GM23338 (cell line): ENCODE measurements at regions not wholly inside any gene's neighbourhood (a gene's known extent, or its start where the extent isn't known, plus 50 kb on each side); places are given as distances from the start of the nearest gene placed in this dataset.

Experiments used
- ATAC-seq: fragments of 200-7000 bp; cut with Tn5 transposase; 3 replicates; pipeline ENCODE4 v1.9.1; 2020
- DNase-seq: peaks from one replicate; pipeline ENCODE4 v3.0.0-alpha.2; 2015; ENCODE audit warnings: low spot score
- H2AFZ ChIP-seq: fragments of 200-600 bp; sonication (generic); 2 replicates; pipeline ENCODE4 v1.8.0; 2016; ENCODE audit warnings: antibody characterized with exemption, mild to moderate bottlenecking, moderate library complexity
- H3F3A ChIP-seq: fragments of 200-600 bp; sonication (generic); replicated peaks from 2 replicates; pipeline ENCODE4 v1.8.0; 2017; ENCODE audit warnings: antibody characterized with exemption, mixed run types, low read depth
- H3K27ac ChIP-seq: fragments of 200-600 bp; sonication (generic); 2 replicates; pipeline ENCODE4 v1.6.1; 2016; ENCODE audit warnings: low read depth
- H3K27me3 ChIP-seq: fragments of 200-600 bp; sonication (generic); 2 replicates; pipeline ENCODE4 v1.8.0; 2016; ENCODE audit warnings: mild to moderate bottlenecking, mixed run types, moderate library complexity; ENCODE audit not compliant: insufficient read depth
- H3K36me3 ChIP-seq: fragments of 200-600 bp; sonication (generic); 2 replicates; pipeline ENCODE4 v1.8.0; 2016; ENCODE audit warnings: mild to moderate bottlenecking; ENCODE audit not compliant: insufficient read depth
- H3K4me1 ChIP-seq: fragments of 200-600 bp; sonication (generic); 2 replicates; pipeline ENCODE4 v1.8.0; 2016; ENCODE audit warnings: mild to moderate bottlenecking, moderate library complexity; ENCODE audit not compliant: insufficient read depth
- H3K4me2 ChIP-seq: fragments of 200-600 bp; sonication (generic); 2 replicates; pipeline ENCODE4 v1.7.1; 2017; ENCODE audit warnings: mixed run types
- H3K4me3 ChIP-seq: fragments of 200-600 bp; sonication (generic); 2 replicates; pipeline ENCODE4 v1.6.1; 2016; ENCODE audit warnings: mixed run types
- H3K79me2 ChIP-seq: fragments of 200-600 bp; sonication (generic); replicated peaks from 2 replicates; pipeline ENCODE4 v1.8.0; 2017; ENCODE audit warnings: mild to moderate bottlenecking; ENCODE audit not compliant: insufficient read depth
- H3K9me2 ChIP-seq: fragments of 200-600 bp; sonication (generic); 2 replicates; pipeline ENCODE4 v1.8.0; 2017; ENCODE audit not compliant: insufficient read depth
- H4K20me1 ChIP-seq: fragments of 200-600 bp; sonication (generic); replicated peaks from 2 replicates; pipeline ENCODE4 v1.8.0; 2017; ENCODE audit warnings: mild to moderate bottlenecking; ENCODE audit not compliant: insufficient read depth
- H3K27ac Mint-ChIP-seq: 2 replicates; pipeline ENCODE4 v1.8.0; 2020; ENCODE audit warnings: inconsistent platforms, mild to moderate bottlenecking, moderate library complexity, mixed read lengths
- H3K27me3 Mint-ChIP-seq: 3 replicates; pipeline ENCODE4 v1.8.0; 2022; ENCODE audit warnings: low read depth, mild to moderate bottlenecking, moderate library complexity, mixed read lengths, inconsistent platforms; ENCODE audit not compliant: insufficient read depth, poor library complexity
- H3K36me3 Mint-ChIP-seq: 3 replicates; pipeline ENCODE4 v1.8.0; 2021; ENCODE audit warnings: low read depth, mild to moderate bottlenecking, inconsistent platforms, moderate library complexity, mixed read lengths
- H3K4me1 Mint-ChIP-seq: 3 replicates; pipeline ENCODE4 v1.8.0; 2020; ENCODE audit warnings: mild to moderate bottlenecking, inconsistent platforms, mixed read lengths
- H3K4me3 Mint-ChIP-seq: 3 replicates; pipeline ENCODE4 v1.8.0; 2021; ENCODE audit warnings: moderate library complexity, mild to moderate bottlenecking, inconsistent platforms, mixed read lengths
- H3K9me3 Mint-ChIP-seq: 3 replicates; pipeline ENCODE4 v1.8.0; 2020; ENCODE audit warnings: moderate library complexity, mild to moderate bottlenecking, inconsistent platforms, mixed read lengths
- CREB1 ChIP-seq: fragments of 250-450 bp; sonication (Bioruptor Pico); IDR thresholded peaks from 2 replicates; pipeline ENCODE4 v1.5.0; 2020; ENCODE audit warnings: low read depth, mild to moderate bottlenecking, moderate library complexity
- EZH2 ChIP-seq: fragments of 200-600 bp; sonication (generic); IDR thresholded peaks from one replicate; pipeline ENCODE4 v1.8.0; 2017; ENCODE audit warnings: antibody characterized with exemption, mild to moderate bottlenecking, low read depth; ENCODE audit not compliant: unreplicated experiment
- POLR2AphosphoS5 ChIP-seq: IDR thresholded peaks from 2 replicates; pipeline ENCODE4 v1.6.1; 2016; ENCODE audit warnings: antibody characterized with exemption, low read depth
- ZNF114 ChIP-seq: fragments of 250-450 bp; sonication (Bioruptor Pico); IDR thresholded peaks from 2 replicates; pipeline ENCODE4 v1.5.0; 2020; ENCODE audit warnings: mild to moderate bottlenecking, moderate library complexity
- TF ChIP-seq, protein P1 (sequence below): fragments of 250-450 bp; sonication (Bioruptor Pico); IDR thresholded peaks from 2 replicates; pipeline ENCODE4 v1.5.0; 2020; ENCODE audit warnings: mild to moderate bottlenecking, moderate library complexity
- TF ChIP-seq, protein P2 (sequence below), 2 experiments: fragments of 200-600 bp in 1 of 2; sonication (generic) in 1 of 2; conservative IDR thresholded peaks; 2 replicates each; pipeline versions ENCODE4 v1.5.1 to v1.6.1; 2016 to 2017; ENCODE audit warnings: antibody characterized with exemption in 2 of 2, low read depth in 2 of 2, mild to moderate bottlenecking in 2 of 2, moderate library complexity in 1 of 2

DNA sequence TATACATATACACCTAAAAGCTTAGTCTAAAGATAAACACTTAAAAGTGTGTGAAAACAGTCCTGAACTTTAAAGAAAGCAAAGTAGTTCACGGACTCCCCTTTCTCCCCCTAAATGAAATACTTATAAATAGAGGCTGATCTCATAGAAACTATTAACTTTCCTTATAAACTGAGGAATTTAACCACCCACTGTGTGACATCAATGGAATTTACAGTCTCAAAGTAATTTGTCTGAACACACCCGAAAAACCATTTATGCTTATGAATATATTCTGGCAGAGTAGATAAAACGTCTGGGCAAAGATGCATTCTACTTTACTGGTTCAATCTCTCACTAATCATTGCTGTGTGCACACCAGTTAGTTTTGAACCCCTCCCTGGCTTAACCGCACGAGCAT is 181.8 kb upstream of the DGKB start:
- Histone ChIP-seq H3K9me2 (no peaks in the 10 kb centered on the region), H4K20me1 (no peaks in the 10 kb centered on the region), H3K36me3 (no peaks in the 10 kb centered on the region), H3K4me2 (no peak overlapping the region), H3K27me3 (no peaks in the 10 kb centered on the region), H3F3A (no peaks in the 10 kb centered on the region), H3K4me1 (no peaks in the 10 kb centered on the region), H2AFZ (no peak overlapping the region), H3K4me3 (no peak overlapping the region), H3K27ac (no peak overlapping the region), H3K79me2 (no peaks in the 10 kb centered on the region)
- H3K9me3 Mint-ChIP-seq: no peaks in the 10 kb centered on the region
- no peak overlapping the region for H3K4me3 Mint-ChIP-seq
- no peak for DNase-seq
- H3K36me3 Mint-ChIP-seq: no peaks in the 10 kb centered on the region
- TF ChIP-seq POLR2AphosphoS5: no peak
- TF ChIP-seq, protein P1, sequence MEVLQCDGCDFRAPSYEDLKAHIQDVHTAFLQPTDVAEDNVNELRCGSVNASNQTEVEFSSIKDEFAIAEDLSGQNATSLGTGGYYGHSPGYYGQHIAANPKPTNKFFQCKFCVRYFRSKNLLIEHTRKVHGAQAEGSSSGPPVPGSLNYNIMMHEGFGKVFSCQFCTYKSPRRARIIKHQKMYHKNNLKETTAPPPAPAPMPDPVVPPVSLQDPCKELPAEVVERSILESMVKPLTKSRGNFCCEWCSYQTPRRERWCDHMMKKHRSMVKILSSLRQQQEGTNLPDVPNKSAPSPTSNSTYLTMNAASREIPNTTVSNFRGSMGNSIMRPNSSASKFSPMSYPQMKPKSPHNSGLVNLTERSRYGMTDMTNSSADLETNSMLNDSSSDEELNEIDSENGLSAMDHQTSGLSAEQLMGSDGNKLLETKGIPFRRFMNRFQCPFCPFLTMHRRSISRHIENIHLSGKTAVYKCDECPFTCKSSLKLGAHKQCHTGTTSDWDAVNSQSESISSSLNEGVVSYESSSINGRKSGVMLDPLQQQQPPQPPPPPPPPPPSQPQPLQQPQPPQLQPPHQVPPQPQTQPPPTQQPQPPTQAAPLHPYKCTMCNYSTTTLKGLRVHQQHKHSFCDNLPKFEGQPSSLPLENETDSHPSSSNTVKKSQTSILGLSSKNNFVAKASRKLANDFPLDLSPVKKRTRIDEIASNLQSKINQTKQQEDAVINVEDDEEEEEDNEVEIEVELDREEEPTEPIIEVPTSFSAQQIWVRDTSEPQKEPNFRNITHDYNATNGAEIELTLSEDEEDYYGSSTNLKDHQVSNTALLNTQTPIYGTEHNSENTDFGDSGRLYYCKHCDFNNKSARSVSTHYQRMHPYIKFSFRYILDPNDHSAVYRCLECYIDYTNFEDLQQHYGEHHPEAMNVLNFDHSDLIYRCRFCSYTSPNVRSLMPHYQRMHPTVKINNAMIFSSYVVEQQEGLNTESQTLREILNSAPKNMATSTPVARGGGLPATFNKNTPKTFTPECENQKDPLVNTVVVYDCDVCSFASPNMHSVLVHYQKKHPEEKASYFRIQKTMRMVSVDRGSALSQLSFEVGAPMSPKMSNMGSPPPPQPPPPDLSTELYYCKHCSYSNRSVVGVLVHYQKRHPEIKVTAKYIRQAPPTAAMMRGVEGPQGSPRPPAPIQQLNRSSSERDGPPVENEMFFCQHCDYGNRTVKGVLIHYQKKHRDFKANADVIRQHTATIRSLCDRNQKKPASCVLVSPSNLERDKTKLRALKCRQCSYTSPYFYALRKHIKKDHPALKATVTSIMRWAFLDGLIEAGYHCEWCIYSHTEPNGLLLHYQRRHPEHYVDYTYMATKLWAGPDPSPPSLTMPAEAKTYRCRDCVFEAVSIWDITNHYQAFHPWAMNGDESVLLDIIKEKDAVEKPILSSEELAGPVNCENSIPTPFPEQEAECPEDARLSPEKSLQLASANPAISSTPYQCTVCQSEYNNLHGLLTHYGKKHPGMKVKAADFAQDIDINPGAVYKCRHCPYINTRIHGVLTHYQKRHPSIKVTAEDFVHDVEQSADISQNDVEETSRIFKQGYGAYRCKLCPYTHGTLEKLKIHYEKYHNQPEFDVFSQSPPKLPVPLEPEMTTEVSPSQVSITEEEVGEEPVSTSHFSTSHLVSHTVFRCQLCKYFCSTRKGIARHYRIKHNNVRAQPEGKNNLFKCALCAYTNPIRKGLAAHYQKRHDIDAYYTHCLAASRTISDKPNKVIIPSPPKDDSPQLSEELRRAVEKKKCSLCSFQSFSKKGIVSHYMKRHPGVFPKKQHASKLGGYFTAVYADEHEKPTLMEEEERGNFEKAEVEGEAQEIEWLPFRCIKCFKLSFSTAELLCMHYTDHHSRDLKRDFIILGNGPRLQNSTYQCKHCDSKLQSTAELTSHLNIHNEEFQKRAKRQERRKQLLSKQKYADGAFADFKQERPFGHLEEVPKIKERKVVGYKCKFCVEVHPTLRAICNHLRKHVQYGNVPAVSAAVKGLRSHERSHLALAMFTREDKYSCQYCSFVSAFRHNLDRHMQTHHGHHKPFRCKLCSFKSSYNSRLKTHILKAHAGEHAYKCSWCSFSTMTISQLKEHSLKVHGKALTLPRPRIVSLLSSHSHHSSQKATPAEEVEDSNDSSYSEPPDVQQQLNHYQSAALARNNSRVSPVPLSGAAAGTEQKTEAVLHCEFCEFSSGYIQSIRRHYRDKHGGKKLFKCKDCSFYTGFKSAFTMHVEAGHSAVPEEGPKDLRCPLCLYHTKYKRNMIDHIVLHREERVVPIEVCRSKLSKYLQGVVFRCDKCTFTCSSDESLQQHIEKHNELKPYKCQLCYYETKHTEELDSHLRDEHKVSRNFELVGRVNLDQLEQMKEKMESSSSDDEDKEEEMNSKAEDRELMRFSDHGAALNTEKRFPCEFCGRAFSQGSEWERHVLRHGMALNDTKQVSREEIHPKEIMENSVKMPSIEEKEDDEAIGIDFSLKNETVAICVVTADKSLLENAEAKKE (CRISPR knock-in tag): no peak
- TF ChIP-seq CREB1 (CRISPR knock-in tag): no peak
- no peak for TF ChIP-seq ZNF114 (CRISPR knock-in tag)
- TF ChIP-seq EZH2: no peak
- TF ChIP-seq, protein P2, sequence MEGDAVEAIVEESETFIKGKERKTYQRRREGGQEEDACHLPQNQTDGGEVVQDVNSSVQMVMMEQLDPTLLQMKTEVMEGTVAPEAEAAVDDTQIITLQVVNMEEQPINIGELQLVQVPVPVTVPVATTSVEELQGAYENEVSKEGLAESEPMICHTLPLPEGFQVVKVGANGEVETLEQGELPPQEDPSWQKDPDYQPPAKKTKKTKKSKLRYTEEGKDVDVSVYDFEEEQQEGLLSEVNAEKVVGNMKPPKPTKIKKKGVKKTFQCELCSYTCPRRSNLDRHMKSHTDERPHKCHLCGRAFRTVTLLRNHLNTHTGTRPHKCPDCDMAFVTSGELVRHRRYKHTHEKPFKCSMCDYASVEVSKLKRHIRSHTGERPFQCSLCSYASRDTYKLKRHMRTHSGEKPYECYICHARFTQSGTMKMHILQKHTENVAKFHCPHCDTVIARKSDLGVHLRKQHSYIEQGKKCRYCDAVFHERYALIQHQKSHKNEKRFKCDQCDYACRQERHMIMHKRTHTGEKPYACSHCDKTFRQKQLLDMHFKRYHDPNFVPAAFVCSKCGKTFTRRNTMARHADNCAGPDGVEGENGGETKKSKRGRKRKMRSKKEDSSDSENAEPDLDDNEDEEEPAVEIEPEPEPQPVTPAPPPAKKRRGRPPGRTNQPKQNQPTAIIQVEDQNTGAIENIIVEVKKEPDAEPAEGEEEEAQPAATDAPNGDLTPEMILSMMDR (conservative IDR thresholded peaks at IDR 0.05; ENCODE audit: low read depth in 2 of 2): no peak
- H3K4me1 Mint-ChIP-seq: no peaks in the 10 kb centered on the region
- H3K27ac Mint-ChIP-seq: 0 out of 2 replicates have a peak overlapping the region, but pooled peaks have one; percentile 34
- H3K27me3 Mint-ChIP-seq: no peaks in the 10 kb centered on the region
- no peak for ATAC-seq
